T-helper 17 cell (primary cell): ENCODE measurements at regions not wholly inside any gene's neighbourhood (a gene's known extent, or its start where the extent isn't known, plus 50 kb on each side); places are given as distances from the start of the nearest gene placed in this dataset.
"Not testable (repeated sequence)": the region's sequence is repeated elsewhere in the genome, so short reads cannot be mapped to it uniquely, and the experiment has no call there.

ENCODE experiments used
- ATAC-seq: fragments of 150-1000 bp; cut with Tn5 transposase; 2 replicates; pipeline ENCODE4 v1.10.0; 2021; ENCODE audit warnings: mild to moderate bottlenecking, moderate library complexity
- DNase-seq, 3 donors: peaks; one replicate each; pipeline versions ENCODE4 v3.0.0 to v3.0.0-alpha.2; 2020 to 2021
- H3K9me3 ChIP-seq: one replicate; pipeline ENCODE4 v1.7.0; 2013; ENCODE audit warnings: low read length, mild to moderate bottlenecking; ENCODE audit not compliant: control insufficient read depth, poor library complexity, severe bottlenecking
- H3K27ac Mint-ChIP-seq: one replicate; pipeline ENCODE4 v1.8.0; 2022; ENCODE audit warnings: mild to moderate bottlenecking, moderate library complexity, mixed read lengths
- H3K27me3 Mint-ChIP-seq: one replicate; pipeline ENCODE4 v1.8.0; 2022; ENCODE audit warnings: mixed read lengths
- H3K36me3 Mint-ChIP-seq: one replicate; pipeline ENCODE4 v1.8.0; 2022; ENCODE audit warnings: low read depth, mixed read lengths
- H3K4me1 Mint-ChIP-seq: one replicate; pipeline ENCODE4 v1.8.0; 2022; ENCODE audit warnings: mild to moderate bottlenecking, mixed read lengths
- H3K4me3 Mint-ChIP-seq: one replicate; pipeline ENCODE4 v1.8.0; 2022; ENCODE audit warnings: mild to moderate bottlenecking, moderate library complexity, mixed read lengths

- no peaks in the 10 kb centered on the region for H3K9me3 ChIP-seq
- ATAC-seq, result no peak
- H3K4me1 Mint-ChIP-seq, result peaks cover 13% of the 10 kb centered on the region
- no peak overlapping the region for H3K4me3 Mint-ChIP-seq
- H3K27ac Mint-ChIP-seq, result no peak overlapping the region
- DNase-seq, result no peak
- H3K36me3 Mint-ChIP-seq, result peaks cover 2% of the 10 kb centered on the region
- H3K27me3 Mint-ChIP-seq, result no peaks in the 10 kb centered on the region
Observed at GRCh38 chr10:33035411-33035810, 77.4 kb upstream of the ITGB1 start.

- no peak for DNase-seq
- H3K27ac Mint-ChIP-seq, result no peak overlapping the region
- H3K9me3 ChIP-seq, result no peaks in the 10 kb centered on the region
- peaks cover 13% of the 10 kb centered on the region for H3K4me1 Mint-ChIP-seq
- H3K27me3 Mint-ChIP-seq, result no peaks in the 10 kb centered on the region
- ATAC-seq, result no peak
- no peak overlapping the region for H3K4me3 Mint-ChIP-seq
- peaks cover 2% of the 10 kb centered on the region for H3K36me3 Mint-ChIP-seq
Observed at GRCh38 chr10:33034931-33035330, 76.9 kb upstream of the ITGB1 start.

GRCh38 chr10:33032654-33033151 is 74.7 kb upstream of the ITGB1 start:
- no peak for ATAC-seq
- DNase-seq, result no peak
- no peaks in the 10 kb centered on the region for H3K9me3 ChIP-seq
- Mint-ChIP-seq H3K27ac (peak overlapping the region; percentile 98), H3K36me3 (peaks cover 2% of the 10 kb centered on the region), H3K4me1 (peaks cover 25% of the 10 kb centered on the region), H3K4me3 (peak overlapping the region; percentile 19), H3K27me3 (no peaks in the 10 kb centered on the region)

GRCh38 chr10:33031815-33032653 is 74.0 kb upstream of the ITGB1 start:
- Mint-ChIP-seq H3K27ac (peak overlapping the region; percentile 98), H3K36me3 (peaks cover 2% of the 10 kb centered on the region), H3K27me3 (no peaks in the 10 kb centered on the region), H3K4me3 (no peak overlapping the region), H3K4me1 (peaks cover 29% of the 10 kb centered on the region)
- H3K9me3 ChIP-seq, result no peaks in the 10 kb centered on the region
- DNase-seq (no peak), ATAC-seq (no peak)

- Mint-ChIP-seq H3K4me3 (peak overlapping the region; percentile 22), H3K27ac (peak overlapping the region; percentile 98), H3K27me3 (no peaks in the 10 kb centered on the region), H3K4me1 (peaks cover 38% of the 10 kb centered on the region), H3K36me3 (peaks cover 2% of the 10 kb centered on the region)
- ATAC-seq, result no peak
- no peak for DNase-seq
- H3K9me3 ChIP-seq, result no peaks in the 10 kb centered on the region
Observed at GRCh38 chr10:33031171-33031570, 73.1 kb upstream of the ITGB1 start.

- DNase-seq (peak in 1 of 3 donors; percentile 20), ATAC-seq (peak; percentile 85)
- H3K36me3 Mint-ChIP-seq, H3K9me3 ChIP-seq, H3K27me3 Mint-ChIP-seq: not testable (repeated sequence)
- peaks cover 40% of the 10 kb centered on the region for H3K4me1 Mint-ChIP-seq
- H3K27ac Mint-ChIP-seq, result peak overlapping the region; percentile 98
- H3K4me3 Mint-ChIP-seq, result peak overlapping the region; percentile 60
Observed at GRCh38 chr10:33028515-33028914, 70.5 kb upstream of the ITGB1 start.

- H3K4me1 Mint-ChIP-seq, result peaks cover 35% of the 10 kb centered on the region
- H3K36me3 Mint-ChIP-seq, result no peaks in the 10 kb centered on the region
- no peaks in the 10 kb centered on the region for H3K9me3 ChIP-seq
- peak; percentile 32 for ATAC-seq
- H3K4me3 Mint-ChIP-seq, result peak overlapping the region; percentile 53
- H3K27me3 Mint-ChIP-seq, result no peaks in the 10 kb centered on the region
- peak overlapping the region; percentile 98 for H3K27ac Mint-ChIP-seq
- DNase-seq, result no peak
Observed at GRCh38 chr10:33027088-33027487, 69.1 kb upstream of the ITGB1 start.

GRCh38 chr10:33026422-33026821 is 68.4 kb upstream of the ITGB1 start:
- H3K9me3 ChIP-seq, result no peaks in the 10 kb centered on the region
- peaks cover 35% of the 10 kb centered on the region for H3K4me1 Mint-ChIP-seq
- H3K4me3 Mint-ChIP-seq, result peak overlapping the region; percentile 53
- H3K36me3 Mint-ChIP-seq, result no peaks in the 10 kb centered on the region
- H3K27me3 Mint-ChIP-seq, result no peaks in the 10 kb centered on the region
- ATAC-seq, result no peak
- no peak for DNase-seq
- H3K27ac Mint-ChIP-seq, result peak overlapping the region; percentile 98

GRCh38 chr10:33025910-33026309 is 67.9 kb upstream of the ITGB1 start:
- Mint-ChIP-seq H3K4me1 (peaks cover 32% of the 10 kb centered on the region), H3K27me3 (no peaks in the 10 kb centered on the region), H3K36me3 (peaks cover 2% of the 10 kb centered on the region), H3K4me3 (no peak overlapping the region), H3K27ac (peak overlapping the region; percentile 98)
- ATAC-seq, result no peak
- DNase-seq, result no peak
- H3K9me3 ChIP-seq, result no peaks in the 10 kb centered on the region

GRCh38 chr10:33025039-33025438 is 67.0 kb upstream of the ITGB1 start:
- H3K4me1 Mint-ChIP-seq, result peaks cover 32% of the 10 kb centered on the region
- peaks cover 2% of the 10 kb centered on the region for H3K36me3 Mint-ChIP-seq

GRCh38 chr10:33022691-33023090 is 64.7 kb upstream of the ITGB1 start:
- Mint-ChIP-seq H3K27me3 (no peaks in the 10 kb centered on the region), H3K27ac (no peak overlapping the region), H3K36me3 (peaks cover 4% of the 10 kb centered on the region), H3K4me1 (peaks cover 21% of the 10 kb centered on the region), H3K4me3 (no peak overlapping the region)
- no peaks in the 10 kb centered on the region for H3K9me3 ChIP-seq
- ATAC-seq (no peak), DNase-seq (no peak)

More at GRCh38 chr10:33025039-33025438, 67.0 kb upstream of the ITGB1 start:
- no peaks in the 10 kb centered on the region for H3K27me3 Mint-ChIP-seq
- no peak overlapping the region for H3K4me3 Mint-ChIP-seq
- no peaks in the 10 kb centered on the region for H3K9me3 ChIP-seq
- no peak for DNase-seq
- no peak for ATAC-seq
- H3K27ac Mint-ChIP-seq, result no peak overlapping the region

GRCh38 chr10:33022090-33022489 is 64.1 kb upstream of the ITGB1 start:
- ATAC-seq (no peak), DNase-seq (no peak)
- no peaks in the 10 kb centered on the region for H3K9me3 ChIP-seq
- Mint-ChIP-seq H3K4me3 (no peak overlapping the region), H3K4me1 (peaks cover 17% of the 10 kb centered on the region), H3K36me3 (peaks cover 4% of the 10 kb centered on the region), H3K27me3 (no peaks in the 10 kb centered on the region), H3K27ac (no peak overlapping the region)

GRCh38 chr10:33016988-33017387 is 59.0 kb upstream of the ITGB1 start:
- Mint-ChIP-seq H3K36me3 (peaks cover 4% of the 10 kb centered on the region), H3K27ac (no peak overlapping the region), H3K4me3 (no peak overlapping the region), H3K27me3 (no peaks in the 10 kb centered on the region), H3K4me1 (peaks cover 6% of the 10 kb centered on the region)
- ATAC-seq (no peak), DNase-seq (no peak)
- no peaks in the 10 kb centered on the region for H3K9me3 ChIP-seq
